ENCODE measurements at regions not wholly inside any gene's neighbourhood (a gene's known extent, or its start where the extent isn't known, plus 50 kb on each side); places are given as distances from the start of the nearest gene placed in this dataset.
"Not testable (repeated sequence)": the region's sequence is repeated elsewhere in the genome, so short reads cannot be mapped to it uniquely, and the experiment has no call there.

- not testable (repeated sequence) for H3K4me3 ChIP-seq (ENCODE audit: low read length); H3K9me3 ChIP-seq (ENCODE audit: low read length); H3K27me3 ChIP-seq (ENCODE audit: insufficient read depth, low read length); H3K4me1 ChIP-seq (ENCODE audit: insufficient read depth, low read length); H3K36me3 ChIP-seq (ENCODE audit: insufficient read depth, low read length); H2AFZ ChIP-seq (ENCODE audit: low read depth, low read length)
Observed at GRCh38 chr5:120831646-120832045, 367.5 kb downstream of the PRR16 start.

GRCh38 chr5:120841830-120842229 lies 377.7 kb downstream of the PRR16 start:
- Histone ChIP-seq H3K9me3 (ENCODE audit: low read length) (no peaks in the 10 kb centered on the region), H2AFZ (ENCODE audit: low read depth, low read length) (no peak overlapping the region), H3K27me3 (ENCODE audit: insufficient read depth, low read length) (no peaks in the 10 kb centered on the region)

GRCh38 chr5:120843390-120843980 lies 379.4 kb downstream of the PRR16 start:
- no peaks in the 10 kb centered on the region for H3K36me3 ChIP-seq (ENCODE audit: insufficient read depth, low read length)

More at GRCh38 chr5:120841830-120842229, 377.7 kb downstream of the PRR16 start:
- H3K4me3 ChIP-seq (ENCODE audit: low read length), result no peak overlapping the region
- no peaks in the 10 kb centered on the region for H3K36me3 ChIP-seq (ENCODE audit: insufficient read depth, low read length)
- no peaks in the 10 kb centered on the region for H3K4me1 ChIP-seq (ENCODE audit: insufficient read depth, low read length)

GRCh38 chr5:120848883-120849282 lies 384.8 kb downstream of the PRR16 start:
- no peak overlapping the region for H2AFZ ChIP-seq (ENCODE audit: low read depth, low read length)
- no peak overlapping the region for H3K4me3 ChIP-seq (ENCODE audit: low read length)
- H3K27me3 ChIP-seq (ENCODE audit: insufficient read depth, low read length), result no peaks in the 10 kb centered on the region
- H3K36me3 ChIP-seq (ENCODE audit: insufficient read depth, low read length), result no peaks in the 10 kb centered on the region
- no peaks in the 10 kb centered on the region for H3K9me3 ChIP-seq (ENCODE audit: low read length)
- H3K4me1 ChIP-seq (ENCODE audit: insufficient read depth, low read length), result peaks cover 5% of the 10 kb centered on the region

More at GRCh38 chr5:120843390-120843980, 379.4 kb downstream of the PRR16 start:
- no peaks in the 10 kb centered on the region for H3K27me3 ChIP-seq (ENCODE audit: insufficient read depth, low read length)
- no peak overlapping the region for H2AFZ ChIP-seq (ENCODE audit: low read depth, low read length)
- H3K4me1 ChIP-seq (ENCODE audit: insufficient read depth, low read length), result no peaks in the 10 kb centered on the region
- H3K4me3 ChIP-seq (ENCODE audit: low read length), result no peak overlapping the region
- H3K9me3 ChIP-seq (ENCODE audit: low read length), result no peaks in the 10 kb centered on the region

GRCh38 chr5:120852222-120852860 lies 388.2 kb downstream of the PRR16 start:
- H3K4me1 ChIP-seq (ENCODE audit: insufficient read depth, low read length), result peaks cover 5% of the 10 kb centered on the region
- no peak overlapping the region for H3K4me3 ChIP-seq (ENCODE audit: low read length)
- H3K27me3 ChIP-seq (ENCODE audit: insufficient read depth, low read length), result no peaks in the 10 kb centered on the region
- H3K9me3 ChIP-seq (ENCODE audit: low read length), result no peaks in the 10 kb centered on the region
- H2AFZ ChIP-seq (ENCODE audit: low read depth, low read length), result no peak overlapping the region
- H3K36me3 ChIP-seq (ENCODE audit: insufficient read depth, low read length), result no peaks in the 10 kb centered on the region

GRCh38 chr5:120866997-120867396 lies 402.9 kb downstream of the PRR16 start:
- Histone ChIP-seq H3K27me3 (ENCODE audit: insufficient read depth, low read length) (no peaks in the 10 kb centered on the region), H3K9me3 (ENCODE audit: low read length) (no peaks in the 10 kb centered on the region), H3K4me3 (ENCODE audit: low read length) (no peak overlapping the region), H3K36me3 (ENCODE audit: insufficient read depth, low read length) (no peaks in the 10 kb centered on the region), H2AFZ (ENCODE audit: low read depth, low read length) (no peak overlapping the region), H3K4me1 (ENCODE audit: insufficient read depth, low read length) (no peaks in the 10 kb centered on the region)

- H3K4me1 ChIP-seq (ENCODE audit: insufficient read depth, low read length), result no peaks in the 10 kb centered on the region
- no peak overlapping the region for H2AFZ ChIP-seq (ENCODE audit: low read depth, low read length)
- no peaks in the 10 kb centered on the region for H3K36me3 ChIP-seq (ENCODE audit: insufficient read depth, low read length)
- H3K27me3 ChIP-seq (ENCODE audit: insufficient read depth, low read length), result no peaks in the 10 kb centered on the region
- H3K4me3 ChIP-seq (ENCODE audit: low read length), result no peak overlapping the region
- H3K9me3 ChIP-seq (ENCODE audit: low read length), result no peaks in the 10 kb centered on the region
Observed at GRCh38 chr5:120869831-120870230, 405.7 kb downstream of the PRR16 start.

- H3K4me3 ChIP-seq (ENCODE audit: low read length), result no peak overlapping the region
Observed at GRCh38 chr5:120872297-120872696, 408.2 kb downstream of the PRR16 start.

GRCh38 chr5:120873083-120873482 lies 409.0 kb downstream of the PRR16 start:
- H3K4me3 ChIP-seq (ENCODE audit: low read length), result no peak overlapping the region
- H3K4me1 ChIP-seq (ENCODE audit: insufficient read depth, low read length), result no peaks in the 10 kb centered on the region
- no peaks in the 10 kb centered on the region for H3K27me3 ChIP-seq (ENCODE audit: insufficient read depth, low read length)
- no peak overlapping the region for H2AFZ ChIP-seq (ENCODE audit: low read depth, low read length)
- H3K9me3 ChIP-seq (ENCODE audit: low read length), result no peaks in the 10 kb centered on the region
- no peaks in the 10 kb centered on the region for H3K36me3 ChIP-seq (ENCODE audit: insufficient read depth, low read length)

More at GRCh38 chr5:120872297-120872696, 408.2 kb downstream of the PRR16 start:
- Histone ChIP-seq H3K9me3 (ENCODE audit: low read length) (no peaks in the 10 kb centered on the region), H3K36me3 (ENCODE audit: insufficient read depth, low read length) (no peaks in the 10 kb centered on the region), H3K4me1 (ENCODE audit: insufficient read depth, low read length) (no peaks in the 10 kb centered on the region), H2AFZ (ENCODE audit: low read depth, low read length) (no peak overlapping the region), H3K27me3 (ENCODE audit: insufficient read depth, low read length) (no peaks in the 10 kb centered on the region)

GRCh38 chr5:120874081-120874862 lies 410.2 kb downstream of the PRR16 start:
- H3K4me1 ChIP-seq (ENCODE audit: insufficient read depth, low read length), result no peaks in the 10 kb centered on the region
- no peaks in the 10 kb centered on the region for H3K27me3 ChIP-seq (ENCODE audit: insufficient read depth, low read length)
- no peaks in the 10 kb centered on the region for H3K36me3 ChIP-seq (ENCODE audit: insufficient read depth, low read length)
- H3K9me3 ChIP-seq (ENCODE audit: low read length), result no peaks in the 10 kb centered on the region
- H2AFZ ChIP-seq (ENCODE audit: low read depth, low read length), result no peak overlapping the region
- H3K4me3 ChIP-seq (ENCODE audit: low read length), result no peak overlapping the region

GRCh38 chr5:120882038-120882775 lies 418.1 kb downstream of the PRR16 start:
- Histone ChIP-seq H3K27me3 (ENCODE audit: insufficient read depth, low read length) (no peaks in the 10 kb centered on the region), H3K4me1 (ENCODE audit: insufficient read depth, low read length) (no peaks in the 10 kb centered on the region), H2AFZ (ENCODE audit: low read depth, low read length) (no peak overlapping the region), H3K36me3 (ENCODE audit: insufficient read depth, low read length) (no peaks in the 10 kb centered on the region), H3K9me3 (ENCODE audit: low read length) (no peaks in the 10 kb centered on the region), H3K4me3 (ENCODE audit: low read length) (no peak overlapping the region)

- Histone ChIP-seq H3K9me3 (ENCODE audit: low read length) (no peaks in the 10 kb centered on the region), H3K27me3 (ENCODE audit: insufficient read depth, low read length) (no peaks in the 10 kb centered on the region), H3K36me3 (ENCODE audit: insufficient read depth, low read length) (no peaks in the 10 kb centered on the region), H3K4me3 (ENCODE audit: low read length) (no peak overlapping the region), H2AFZ (ENCODE audit: low read depth, low read length) (no peak overlapping the region), H3K4me1 (ENCODE audit: insufficient read depth, low read length) (no peaks in the 10 kb centered on the region)
Observed at GRCh38 chr5:120886351-120886860, 422.3 kb downstream of the PRR16 start.

- no peaks in the 10 kb centered on the region for H3K27me3 ChIP-seq (ENCODE audit: insufficient read depth, low read length)
- H3K9me3 ChIP-seq (ENCODE audit: low read length), result no peaks in the 10 kb centered on the region
- H3K36me3 ChIP-seq (ENCODE audit: insufficient read depth, low read length), result no peaks in the 10 kb centered on the region
- no peaks in the 10 kb centered on the region for H3K4me1 ChIP-seq (ENCODE audit: insufficient read depth, low read length)
- no peak overlapping the region for H2AFZ ChIP-seq (ENCODE audit: low read depth, low read length)
- H3K4me3 ChIP-seq (ENCODE audit: low read length), result no peak overlapping the region
Observed at GRCh38 chr5:120895660-120896059, 431.6 kb downstream of the PRR16 start.
